ENCODE measurements at regions not wholly inside any gene's neighbourhood (a gene's known extent, or its start where the extent isn't known, plus 50 kb on each side); places are given as distances from the start of the nearest gene placed in this dataset.

DNA sequence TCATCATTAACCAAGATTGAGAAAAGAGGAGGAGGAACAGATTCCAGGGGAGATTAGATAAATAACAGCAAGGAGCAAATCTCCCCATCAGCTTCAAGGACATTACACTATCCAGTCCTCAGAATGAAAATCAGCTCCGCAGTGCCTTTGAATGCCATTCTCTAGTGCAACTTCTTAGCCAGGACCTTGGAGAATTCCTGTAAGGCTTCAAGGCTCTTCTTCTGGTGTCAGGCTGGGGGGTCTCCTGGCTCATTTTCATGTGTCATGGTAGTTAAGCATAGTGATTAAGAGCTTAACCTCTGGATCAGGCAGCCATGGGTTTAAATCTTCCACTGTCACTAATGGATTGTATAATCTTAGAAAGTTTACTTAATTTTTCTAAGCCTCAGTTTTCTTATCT is 137.3 kb upstream of the CCL2 start:
- TF ChIP-seq POLR2A (IDR thresholded peaks at IDR 0.05) = no peak
- TF ChIP-seq, protein P1, sequence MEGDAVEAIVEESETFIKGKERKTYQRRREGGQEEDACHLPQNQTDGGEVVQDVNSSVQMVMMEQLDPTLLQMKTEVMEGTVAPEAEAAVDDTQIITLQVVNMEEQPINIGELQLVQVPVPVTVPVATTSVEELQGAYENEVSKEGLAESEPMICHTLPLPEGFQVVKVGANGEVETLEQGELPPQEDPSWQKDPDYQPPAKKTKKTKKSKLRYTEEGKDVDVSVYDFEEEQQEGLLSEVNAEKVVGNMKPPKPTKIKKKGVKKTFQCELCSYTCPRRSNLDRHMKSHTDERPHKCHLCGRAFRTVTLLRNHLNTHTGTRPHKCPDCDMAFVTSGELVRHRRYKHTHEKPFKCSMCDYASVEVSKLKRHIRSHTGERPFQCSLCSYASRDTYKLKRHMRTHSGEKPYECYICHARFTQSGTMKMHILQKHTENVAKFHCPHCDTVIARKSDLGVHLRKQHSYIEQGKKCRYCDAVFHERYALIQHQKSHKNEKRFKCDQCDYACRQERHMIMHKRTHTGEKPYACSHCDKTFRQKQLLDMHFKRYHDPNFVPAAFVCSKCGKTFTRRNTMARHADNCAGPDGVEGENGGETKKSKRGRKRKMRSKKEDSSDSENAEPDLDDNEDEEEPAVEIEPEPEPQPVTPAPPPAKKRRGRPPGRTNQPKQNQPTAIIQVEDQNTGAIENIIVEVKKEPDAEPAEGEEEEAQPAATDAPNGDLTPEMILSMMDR (IDR thresholded peaks at IDR 0.05) = no peak

Measured in testis (tissue), 2 donors.